PFSK-1 (cell line): ENCODE measurements at regions not wholly inside any gene's neighbourhood (a gene's known extent, or its start where the extent isn't known, plus 50 kb on each side); places are given as distances from the start of the nearest gene placed in this dataset.

Experiments
- FOXP2 ChIP-seq: optimal IDR thresholded peaks from 2 replicates; pipeline ENCODE3; 2011; ENCODE audit warnings: borderline replicate concordance, control low read depth, inconsistent platforms; ENCODE audit not compliant: insufficient read depth; ENCODE audit errors: extremely low read length, extremely low read depth
- POLR2AphosphoS5 ChIP-seq: IDR thresholded peaks from 2 replicates; pipeline ENCODE4 v1.6.1; 2012; ENCODE audit warnings: low read depth, mild to moderate bottlenecking, control low read depth, low read length, moderate library complexity
- REST ChIP-seq, 2 experiments: IDR thresholded peaks; 2 replicates each; pipeline versions ENCODE4 v1.6.1 to v1.8.0; 2011 to 2012; ENCODE audit warnings: low read depth in 2 of 2, low read length in 2 of 2, control low read depth in 1 of 2, inconsistent platforms in 1 of 2, mild to moderate bottlenecking in 1 of 2, moderate library complexity in 1 of 2; ENCODE audit not compliant: insufficient read depth in 1 of 2
- SIN3A ChIP-seq: IDR thresholded peaks from 2 replicates; pipeline ENCODE4 v1.6.1; 2012; ENCODE audit warnings: mild to moderate bottlenecking, low read length, moderate library complexity, borderline replicate concordance; ENCODE audit not compliant: insufficient read depth
- TAF1 ChIP-seq: IDR thresholded peaks from 2 replicates; pipeline ENCODE4 v1.6.1; 2012; ENCODE audit warnings: low read length, control low read depth, borderline replicate concordance; ENCODE audit not compliant: insufficient read depth

GRCh38 chr12:42767326-42767954, 177.9 kb upstream of the PRICKLE1 start:
- TF ChIP-seq REST (IDR thresholded peaks at IDR 0.05; ENCODE audit: insufficient read depth in 1 of 2, low read depth in 2 of 2, low read length in 2 of 2) (no peak), SIN3A (no peak), TAF1 (no peak), FOXP2 (no peak), POLR2AphosphoS5 (no peak)

- TF ChIP-seq SIN3A (no peak), FOXP2 (no peak), TAF1 (no peak), POLR2AphosphoS5 (no peak), REST (IDR thresholded peaks at IDR 0.05; ENCODE audit: insufficient read depth in 1 of 2, low read depth in 2 of 2, low read length in 2 of 2) (no peak)
These were observed 177.2 kb upstream of the PRICKLE1 start for GRCh38 chr12:42766754-42767153.

- no peak for TF ChIP-seq SIN3A
- TF ChIP-seq TAF1: no peak
- TF ChIP-seq REST (IDR thresholded peaks at IDR 0.05; ENCODE audit: insufficient read depth in 1 of 2, low read depth in 2 of 2, low read length in 2 of 2): no peak
- TF ChIP-seq POLR2AphosphoS5: no peak
- no peak for TF ChIP-seq FOXP2
These were observed 176.5 kb upstream of the PRICKLE1 start for GRCh38 chr12:42766026-42766425.

- no peak for TF ChIP-seq TAF1
- TF ChIP-seq POLR2AphosphoS5: no peak
- no peak for TF ChIP-seq FOXP2
- TF ChIP-seq REST (IDR thresholded peaks at IDR 0.05; ENCODE audit: insufficient read depth in 1 of 2, low read depth in 2 of 2, low read length in 2 of 2): no peak
- no peak for TF ChIP-seq SIN3A
These were observed 174.1 kb upstream of the PRICKLE1 start for GRCh38 chr12:42763682-42764081.
